ENCODE measurements at regions not wholly inside any gene's neighbourhood (a gene's known extent, or its start where the extent isn't known, plus 50 kb on each side); places are given as distances from the start of the nearest gene placed in this dataset.

- H3K9me3 Mint-ChIP-seq: peaks cover 2% of the 10 kb centered on the region
- H3K27me3 Mint-ChIP-seq (ENCODE audit: low read depth): no peaks in the 10 kb centered on the region
- H3K4me3 Mint-ChIP-seq: no peak overlapping the region
- CTCF ChIA-PET: no interaction called here
- no peak for DNase-seq
- H3K4me1 Mint-ChIP-seq (ENCODE audit: low read depth): no peaks in the 10 kb centered on the region
- no peaks in the 10 kb centered on the region for H3K36me3 Mint-ChIP-seq (ENCODE audit: low read depth)
- intact Hi-C loops (cut with micrococcal nuclease): no loop called here
- H3K27ac Mint-ChIP-seq: no peak overlapping the region
These were observed 107.7 kb upstream of the KCND2 start for GRCh38 chr7:120165227-120165626.

- no peak overlapping the region for H3K27ac Mint-ChIP-seq
- peaks cover 1% of the 10 kb centered on the region for H3K9me3 Mint-ChIP-seq
- no peaks in the 10 kb centered on the region for H3K4me1 Mint-ChIP-seq (ENCODE audit: low read depth)
- intact Hi-C loops (cut with micrococcal nuclease): no loop called here
- H3K4me3 Mint-ChIP-seq: no peak overlapping the region
- no peaks in the 10 kb centered on the region for H3K27me3 Mint-ChIP-seq (ENCODE audit: low read depth)
- DNase-seq: no peak
- CTCF ChIA-PET: no interaction called here
- no peaks in the 10 kb centered on the region for H3K36me3 Mint-ChIP-seq (ENCODE audit: low read depth)
These were observed 104.9 kb upstream of the KCND2 start for GRCh38 chr7:120168066-120168465.

DNA sequence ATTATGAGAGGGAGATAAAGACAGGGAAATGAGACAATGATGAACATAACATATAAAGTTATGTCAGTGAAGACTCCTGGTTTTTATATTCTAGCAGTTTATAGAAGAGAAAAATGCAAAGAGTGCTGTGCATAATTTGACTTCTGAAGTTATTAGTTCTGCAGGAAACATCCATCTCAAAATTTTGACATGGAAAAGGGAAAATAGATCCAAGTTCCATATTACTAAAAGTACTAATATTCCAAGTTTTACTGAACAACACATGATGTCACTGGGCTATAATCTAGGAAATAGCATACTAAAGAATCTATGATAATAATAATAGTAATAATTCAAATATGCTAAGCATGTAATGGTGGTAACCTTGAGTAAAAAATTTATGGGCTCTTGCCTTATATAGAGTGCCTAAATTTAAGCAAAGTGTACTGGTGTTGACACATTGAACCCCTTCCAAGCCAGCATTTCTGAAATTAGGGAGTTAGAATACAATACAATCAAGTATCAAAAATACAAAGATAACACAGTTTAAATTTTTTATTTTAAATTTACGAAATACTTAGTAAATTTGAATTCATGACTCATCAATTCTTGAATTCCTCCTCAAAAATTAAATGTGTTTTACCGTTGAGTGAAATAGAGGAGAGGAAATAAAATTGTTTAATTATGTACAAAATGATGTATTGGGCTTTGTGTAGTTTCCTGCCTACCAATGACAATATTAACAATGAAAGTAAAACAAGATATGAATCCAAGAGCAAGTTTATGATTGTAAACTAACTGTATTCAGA is 102.8 kb upstream of the KCND2 start:
- no peaks in the 10 kb centered on the region for H3K4me1 Mint-ChIP-seq (ENCODE audit: low read depth)
- no peaks in the 10 kb centered on the region for H3K9me3 Mint-ChIP-seq
- no peak overlapping the region for H3K4me3 Mint-ChIP-seq
- H3K36me3 Mint-ChIP-seq (ENCODE audit: low read depth): no peaks in the 10 kb centered on the region
- H3K27me3 Mint-ChIP-seq (ENCODE audit: low read depth): no peaks in the 10 kb centered on the region
- intact Hi-C loops (cut with micrococcal nuclease): no loop called here
- no peak overlapping the region for H3K27ac Mint-ChIP-seq
- CTCF ChIA-PET: no interaction called here
- DNase-seq: no peak

- CTCF ChIA-PET: no interaction called here
- H3K27me3 Mint-ChIP-seq (ENCODE audit: low read depth): no peaks in the 10 kb centered on the region
- no peaks in the 10 kb centered on the region for H3K4me1 Mint-ChIP-seq (ENCODE audit: low read depth)
- no peak overlapping the region for H3K4me3 Mint-ChIP-seq
- intact Hi-C loops (cut with micrococcal nuclease): no loop called here
- H3K36me3 Mint-ChIP-seq (ENCODE audit: low read depth): no peaks in the 10 kb centered on the region
- no peak for DNase-seq
- H3K27ac Mint-ChIP-seq: no peak overlapping the region
- H3K9me3 Mint-ChIP-seq: no peaks in the 10 kb centered on the region
These were observed 102.1 kb upstream of the KCND2 start for GRCh38 chr7:120170834-120171233.

DNA sequence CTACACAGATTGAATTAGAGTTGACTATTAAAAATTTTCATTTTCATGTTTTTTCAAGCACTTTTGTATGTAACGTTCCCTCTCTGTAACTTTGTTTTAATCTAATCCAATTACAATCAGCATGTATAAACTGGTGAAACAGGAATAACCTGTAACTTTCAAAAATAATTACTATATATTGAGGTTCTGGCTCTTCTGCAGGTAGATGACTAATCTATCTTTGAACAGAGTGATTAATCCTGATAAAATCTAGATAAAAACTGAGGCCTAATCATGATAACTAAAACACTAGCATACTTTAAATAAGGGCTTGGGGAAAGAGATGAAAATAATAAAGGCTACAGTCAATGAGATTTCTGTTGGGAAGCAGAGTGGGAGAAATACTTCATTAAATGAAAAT is 101.6 kb upstream of the KCND2 start:
- Mint-ChIP-seq H3K27ac (no peak overlapping the region), H3K4me1 (ENCODE audit: low read depth) (no peaks in the 10 kb centered on the region), H3K9me3 (no peaks in the 10 kb centered on the region), H3K27me3 (ENCODE audit: low read depth) (no peaks in the 10 kb centered on the region), H3K36me3 (ENCODE audit: low read depth) (no peaks in the 10 kb centered on the region), H3K4me3 (no peak overlapping the region)
- intact Hi-C loops (cut with micrococcal nuclease): no loop called here
- CTCF ChIA-PET: no interaction called here
- DNase-seq: no peak

DNA sequence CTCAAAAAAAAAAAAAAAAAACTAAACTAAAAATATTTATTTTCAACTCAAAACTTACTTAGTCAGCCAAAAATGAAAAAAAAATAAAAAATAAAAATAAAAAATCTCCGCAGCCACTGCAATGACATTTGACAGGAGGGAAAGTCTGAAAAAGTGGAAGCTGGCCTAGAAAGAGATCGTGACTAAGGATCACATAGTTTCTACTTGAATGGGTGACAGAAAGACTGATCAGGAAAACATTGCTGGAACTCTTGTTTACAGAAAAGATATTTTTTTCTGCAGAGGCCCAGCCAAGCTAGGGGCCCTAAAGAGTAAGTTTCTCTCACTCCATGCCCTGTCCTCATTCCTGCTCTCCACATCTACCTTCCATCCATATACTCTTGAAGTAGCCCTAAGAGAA is 92.8 kb upstream of the KCND2 start:
- no peak overlapping the region for H3K27ac Mint-ChIP-seq
- H3K4me1 Mint-ChIP-seq (ENCODE audit: low read depth): no peaks in the 10 kb centered on the region
- no peak overlapping the region for H3K4me3 Mint-ChIP-seq
- no peaks in the 10 kb centered on the region for H3K36me3 Mint-ChIP-seq (ENCODE audit: low read depth)
- H3K9me3 Mint-ChIP-seq: peaks cover 1% of the 10 kb centered on the region
- H3K27me3 Mint-ChIP-seq (ENCODE audit: low read depth): no peaks in the 10 kb centered on the region
- DNase-seq: no peak
- CTCF ChIA-PET: no interaction called here
- intact Hi-C loops (cut with micrococcal nuclease): no loop called here

- no peak for DNase-seq
- Mint-ChIP-seq H3K9me3 (peaks cover 1% of the 10 kb centered on the region), H3K27me3 (ENCODE audit: low read depth) (no peaks in the 10 kb centered on the region), H3K4me1 (ENCODE audit: low read depth) (no peaks in the 10 kb centered on the region), H3K27ac (no peak overlapping the region), H3K4me3 (no peak overlapping the region), H3K36me3 (ENCODE audit: low read depth) (no peaks in the 10 kb centered on the region)
- CTCF ChIA-PET: no interaction called here
- intact Hi-C loops (cut with micrococcal nuclease): no loop called here
These were observed 91.5 kb upstream of the KCND2 start for GRCh38 chr7:120181499-120181898.

DNA sequence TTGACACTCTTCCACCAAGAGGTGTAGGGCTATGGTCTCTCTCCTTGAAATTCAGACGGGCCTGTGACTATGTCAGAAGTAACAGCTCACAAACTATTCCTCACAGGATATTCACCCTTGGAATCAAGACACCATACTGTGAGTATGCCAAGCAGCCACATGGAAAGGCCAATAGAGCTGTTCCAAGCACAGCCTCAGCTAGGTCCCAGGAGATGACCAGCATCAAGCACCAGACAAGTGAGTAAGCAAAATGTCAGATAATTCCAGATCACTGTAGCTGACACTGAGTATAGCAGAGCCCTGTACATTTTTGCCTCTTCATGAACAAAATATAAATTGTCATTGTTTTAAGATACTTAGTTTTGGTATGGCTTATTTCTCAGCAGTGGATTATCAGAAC is 88.1 kb upstream of the KCND2 start:
- CTCF ChIA-PET: no interaction called here
- Mint-ChIP-seq H3K4me3 (no peak overlapping the region), H3K4me1 (ENCODE audit: low read depth) (no peaks in the 10 kb centered on the region), H3K36me3 (ENCODE audit: low read depth) (no peaks in the 10 kb centered on the region), H3K9me3 (peaks cover 1% of the 10 kb centered on the region), H3K27me3 (ENCODE audit: low read depth) (no peaks in the 10 kb centered on the region), H3K27ac (no peak overlapping the region)
- intact Hi-C loops (cut with micrococcal nuclease): no loop called here
- DNase-seq: no peak

DNA sequence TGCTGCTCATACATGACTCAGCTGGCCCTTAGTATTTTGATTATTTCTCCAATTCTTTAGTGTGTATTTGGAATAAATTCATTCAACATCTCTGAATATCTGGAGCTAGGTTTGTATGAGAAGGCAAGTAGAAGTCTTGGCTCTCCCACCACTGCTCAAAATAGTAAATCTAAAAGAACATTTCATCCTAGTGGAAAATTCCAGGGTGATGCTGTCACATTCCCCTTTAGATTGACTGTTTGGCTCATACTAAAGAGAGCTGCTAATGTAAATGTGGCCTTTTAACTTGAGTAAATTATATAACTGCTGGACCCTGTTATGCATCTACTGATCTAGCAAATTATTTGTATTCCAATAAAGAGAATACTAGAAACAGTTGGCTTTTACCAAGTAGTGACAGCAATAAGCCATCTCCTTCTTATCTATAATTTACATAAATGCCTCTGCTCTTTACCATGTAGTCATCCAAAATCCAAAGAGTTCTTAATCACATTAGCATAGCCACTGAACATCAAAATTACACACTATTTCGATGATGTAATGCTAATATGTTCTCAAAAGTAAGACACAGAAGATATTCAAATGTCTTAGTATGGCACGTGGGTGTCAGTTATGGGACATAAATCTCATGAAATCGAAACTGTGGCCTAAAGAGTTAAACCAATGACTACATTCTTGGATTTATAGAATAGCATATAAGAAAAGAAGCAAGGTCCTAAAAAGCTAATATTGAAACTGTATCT is 86.9 kb upstream of the KCND2 start:
- intact Hi-C loops (cut with micrococcal nuclease): no loop called here
- Mint-ChIP-seq H3K27ac (no peak overlapping the region), H3K4me3 (no peak overlapping the region), H3K36me3 (ENCODE audit: low read depth) (no peaks in the 10 kb centered on the region), H3K9me3 (no peaks in the 10 kb centered on the region), H3K4me1 (ENCODE audit: low read depth) (no peaks in the 10 kb centered on the region), H3K27me3 (ENCODE audit: low read depth) (no peaks in the 10 kb centered on the region)
- CTCF ChIA-PET: no interaction called here
- no peak for DNase-seq

GRCh38 chr7:120186688-120187087 is 86.3 kb upstream of the KCND2 start:
- no peak overlapping the region for H3K27ac Mint-ChIP-seq
- H3K27me3 Mint-ChIP-seq (ENCODE audit: low read depth): no peaks in the 10 kb centered on the region
- DNase-seq: no peak
- H3K9me3 Mint-ChIP-seq: no peaks in the 10 kb centered on the region
- CTCF ChIA-PET: interaction anchor here (0.6 kb wide), 1 partner anchor 250 kb away, joined by 3 read pairs; no protein-coding TSS in a partner anchor
- intact Hi-C loops (cut with micrococcal nuclease): no loop called here
- no peak overlapping the region for H3K4me3 Mint-ChIP-seq
- H3K36me3 Mint-ChIP-seq (ENCODE audit: low read depth): no peaks in the 10 kb centered on the region
- no peaks in the 10 kb centered on the region for H3K4me1 Mint-ChIP-seq (ENCODE audit: low read depth)

GRCh38 chr7:120189623-120190022 is 83.4 kb upstream of the KCND2 start:
- Mint-ChIP-seq H3K4me3 (no peak overlapping the region), H3K27ac (no peak overlapping the region), H3K36me3 (ENCODE audit: low read depth) (no peaks in the 10 kb centered on the region), H3K4me1 (ENCODE audit: low read depth) (no peaks in the 10 kb centered on the region), H3K9me3 (peaks cover 4% of the 10 kb centered on the region), H3K27me3 (ENCODE audit: low read depth) (no peaks in the 10 kb centered on the region)
- DNase-seq: no peak
- intact Hi-C loops (cut with micrococcal nuclease): no loop called here
- CTCF ChIA-PET: interaction anchor here (0.5 kb wide), 1 partner anchor 825 kb away, joined by 3 read pairs; no protein-coding TSS in a partner anchor

- no peak overlapping the region for H3K4me3 Mint-ChIP-seq
- no peaks in the 10 kb centered on the region for H3K4me1 Mint-ChIP-seq (ENCODE audit: low read depth)
- CTCF ChIA-PET: interaction anchor here (0.5 kb wide), 1 partner anchor 826 kb away, joined by 3 read pairs; no protein-coding TSS in a partner anchor
- peaks cover 9% of the 10 kb centered on the region for H3K9me3 Mint-ChIP-seq
- intact Hi-C loops (cut with micrococcal nuclease): no loop called here
- H3K27me3 Mint-ChIP-seq (ENCODE audit: low read depth): no peaks in the 10 kb centered on the region
- DNase-seq: no peak
- H3K36me3 Mint-ChIP-seq (ENCODE audit: low read depth): no peaks in the 10 kb centered on the region
- H3K27ac Mint-ChIP-seq: no peak overlapping the region
These were observed 82.9 kb upstream of the KCND2 start for GRCh38 chr7:120190109-120190508.

DNA sequence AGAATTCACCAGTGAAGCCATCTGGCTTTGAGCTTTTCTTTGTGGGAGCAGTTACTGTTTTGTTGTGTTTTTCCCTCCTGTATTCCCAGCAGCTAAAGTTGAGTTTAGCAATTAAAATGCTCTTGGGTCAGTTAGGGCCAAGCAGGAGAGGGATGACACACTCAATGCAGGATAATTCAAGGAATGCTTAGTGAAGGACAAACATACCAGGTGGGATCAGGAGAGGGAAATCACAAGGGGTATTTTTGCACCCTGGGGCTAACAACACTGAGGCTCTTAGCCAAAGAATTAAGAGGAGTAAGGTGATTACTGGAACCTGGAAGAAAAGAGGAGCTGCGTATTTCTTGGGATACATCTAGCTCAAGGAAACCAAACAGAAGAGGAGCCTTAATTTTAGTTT is 82.4 kb upstream of the KCND2 start:
- intact Hi-C loops (cut with micrococcal nuclease): no loop called here
- H3K4me3 Mint-ChIP-seq: no peak overlapping the region
- no peaks in the 10 kb centered on the region for H3K36me3 Mint-ChIP-seq (ENCODE audit: low read depth)
- peaks cover 11% of the 10 kb centered on the region for H3K9me3 Mint-ChIP-seq
- CTCF ChIA-PET: no interaction called here
- H3K27me3 Mint-ChIP-seq (ENCODE audit: low read depth): no peaks in the 10 kb centered on the region
- H3K27ac Mint-ChIP-seq: no peak overlapping the region
- DNase-seq: no peak
- no peaks in the 10 kb centered on the region for H3K4me1 Mint-ChIP-seq (ENCODE audit: low read depth)
